Activated T-cell treated with anti-CD3 and anti-CD28 coated beads, Interleukin-2, amount 50 U/mL, for 4 hours (primary cell): ENCODE measurements at regions not wholly inside any gene's neighbourhood (a gene's known extent, or its start where the extent isn't known, plus 50 kb on each side); places are given as distances from the start of the nearest gene placed in this dataset.

Experiments used
- ATAC-seq, 2 donors: fragments of 200-7000 bp; cut with Tn5 transposase; one replicate each; pipeline ENCODE4 v1.10.0; 2021
- DNase-seq: peaks from one replicate; pipeline ENCODE4 v3.0.0-alpha.2; 2020
- H3K27me3 Mint-ChIP-seq: one replicate; pipeline ENCODE4 v1.8.0; 2021; ENCODE audit warnings: low read depth, mixed read lengths
- H3K36me3 Mint-ChIP-seq: one replicate; pipeline ENCODE4 v1.8.0; 2022; ENCODE audit warnings: mixed read lengths; ENCODE audit not compliant: insufficient read depth
- H3K4me1 Mint-ChIP-seq: one replicate; pipeline ENCODE4 v1.8.0; 2021; ENCODE audit warnings: low read depth, mixed read lengths
- H3K4me3 Mint-ChIP-seq: one replicate; pipeline ENCODE4 v1.8.0; 2021; ENCODE audit warnings: mild to moderate bottlenecking, moderate library complexity, mixed read lengths
- H3K9me3 Mint-ChIP-seq: one replicate; pipeline ENCODE4 v1.8.0; 2021; ENCODE audit warnings: mixed read lengths

DNA sequence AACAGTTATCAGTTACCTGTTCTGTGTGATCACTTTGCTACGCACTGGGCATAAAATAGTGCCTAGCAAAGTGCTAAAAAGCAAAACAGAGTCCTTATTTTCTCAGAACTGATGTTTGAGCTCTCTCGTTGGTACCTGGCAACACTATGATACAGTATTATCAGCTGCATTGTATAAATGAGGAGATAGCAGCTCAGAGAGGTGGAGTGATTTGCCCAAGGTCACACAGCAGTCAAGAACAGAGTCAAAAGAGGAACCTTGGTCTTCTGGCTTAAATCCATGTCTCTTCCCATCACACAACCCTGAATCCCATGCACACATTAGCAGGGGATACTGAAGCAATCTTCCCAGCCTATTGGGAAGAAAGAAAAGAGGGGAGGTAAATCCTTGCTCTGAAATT is 580.5 kb downstream of the SOX6 start:
- Mint-ChIP-seq H3K4me1 (no peaks in the 10 kb centered on the region), H3K4me3 (no peak overlapping the region), H3K27me3 (peaks cover 6% of the 10 kb centered on the region), H3K9me3 (no peaks in the 10 kb centered on the region), H3K36me3 (no peaks in the 10 kb centered on the region)
- DNase-seq (no peak), ATAC-seq (no peak)

DNA sequence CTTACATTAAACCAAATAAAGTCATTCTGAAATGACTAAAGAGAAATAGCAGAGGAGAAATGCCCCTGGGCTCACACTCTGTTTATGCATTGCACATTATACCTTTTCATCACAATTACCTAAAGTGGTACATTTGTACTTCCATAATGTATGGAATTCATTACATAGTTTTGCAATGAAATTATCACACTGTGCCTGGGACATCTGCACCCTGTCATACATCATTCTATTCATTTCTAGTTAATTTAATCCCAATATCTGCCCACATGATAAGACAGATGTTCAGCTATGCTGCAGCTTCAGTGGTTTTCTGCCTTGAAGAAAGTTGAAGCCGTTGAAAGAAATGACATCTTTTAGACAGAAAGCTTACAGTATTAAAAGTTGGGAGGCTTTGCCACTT is 580.0 kb downstream of the SOX6 start:
- H3K9me3 Mint-ChIP-seq, result no peaks in the 10 kb centered on the region
- DNase-seq (no peak), ATAC-seq (no peak)
- H3K4me3 Mint-ChIP-seq, result no peak overlapping the region
- no peaks in the 10 kb centered on the region for H3K36me3 Mint-ChIP-seq
- no peaks in the 10 kb centered on the region for H3K4me1 Mint-ChIP-seq
- peaks cover 5% of the 10 kb centered on the region for H3K27me3 Mint-ChIP-seq

DNA sequence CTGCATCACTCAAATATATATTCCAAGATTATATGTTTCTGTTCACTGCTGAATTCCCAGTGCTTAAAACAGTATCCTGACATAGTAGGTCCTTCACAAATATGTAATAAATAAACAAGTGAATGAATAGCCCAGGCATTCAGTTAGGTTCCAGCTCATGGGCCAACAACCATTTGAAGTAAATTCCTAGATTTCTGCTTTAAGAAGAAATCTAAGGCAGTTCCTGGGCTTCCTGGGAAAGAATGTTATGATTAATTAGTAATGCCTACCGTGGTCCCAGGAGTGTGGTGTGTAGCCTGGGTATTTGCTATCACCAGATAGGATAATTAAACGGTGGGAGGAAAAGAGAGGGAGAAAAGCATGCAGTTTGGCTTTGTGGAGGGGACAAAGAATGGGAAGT is 576.8 kb downstream of the SOX6 start:
- no peak for DNase-seq
- Mint-ChIP-seq H3K9me3 (no peaks in the 10 kb centered on the region), H3K4me3 (no peak overlapping the region), H3K27me3 (peaks cover 3% of the 10 kb centered on the region), H3K36me3 (no peaks in the 10 kb centered on the region), H3K4me1 (no peaks in the 10 kb centered on the region)
- no peak for ATAC-seq

DNA sequence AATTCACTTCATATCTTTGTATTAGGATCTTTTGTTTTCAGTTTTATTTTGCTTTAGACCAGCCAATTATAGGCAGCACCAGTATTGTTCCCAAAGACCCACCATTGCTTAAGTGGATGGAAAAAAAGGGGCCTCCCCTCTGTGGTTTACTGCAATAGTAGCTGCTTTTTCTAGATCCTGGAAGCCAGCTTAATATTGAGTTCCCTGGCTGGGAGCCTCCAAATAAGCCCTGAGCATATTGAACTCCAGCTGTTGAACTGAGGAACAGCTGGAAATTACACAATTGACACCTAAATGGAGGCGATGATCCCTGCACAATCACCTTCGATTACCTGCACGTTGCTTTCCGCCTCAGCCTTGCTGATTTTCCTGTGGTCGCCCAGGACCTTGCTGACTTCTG is 576.0 kb downstream of the SOX6 start:
- no peaks in the 10 kb centered on the region for H3K36me3 Mint-ChIP-seq
- no peak overlapping the region for H3K4me3 Mint-ChIP-seq
- H3K27me3 Mint-ChIP-seq, result no peaks in the 10 kb centered on the region
- ATAC-seq (no peak), DNase-seq (no peak)
- H3K9me3 Mint-ChIP-seq, result no peaks in the 10 kb centered on the region
- H3K4me1 Mint-ChIP-seq, result no peaks in the 10 kb centered on the region

DNA sequence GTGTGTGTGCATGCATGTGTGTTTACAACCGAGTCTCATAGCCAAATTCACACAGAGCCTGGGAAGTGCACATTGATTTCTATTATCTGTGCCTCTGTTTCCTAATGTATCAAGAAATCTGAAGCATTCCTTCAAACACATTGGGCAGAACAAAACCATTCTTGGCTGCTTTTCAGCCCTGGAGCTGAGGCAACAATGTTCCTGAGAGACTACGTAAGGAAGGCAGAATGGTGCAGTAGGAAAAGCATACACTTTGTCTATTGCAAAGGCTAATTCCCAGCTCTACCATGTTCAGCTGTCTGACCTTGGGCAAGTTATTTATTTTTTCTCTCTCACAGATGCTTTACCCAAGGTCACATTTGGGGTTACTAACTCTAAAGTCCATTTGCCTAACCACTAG is 575.5 kb downstream of the SOX6 start:
- DNase-seq (no peak), ATAC-seq (no peak)
- no peak overlapping the region for H3K4me3 Mint-ChIP-seq
- no peaks in the 10 kb centered on the region for H3K9me3 Mint-ChIP-seq
- no peaks in the 10 kb centered on the region for H3K36me3 Mint-ChIP-seq
- H3K4me1 Mint-ChIP-seq, result no peaks in the 10 kb centered on the region
- H3K27me3 Mint-ChIP-seq, result no peaks in the 10 kb centered on the region

DNA sequence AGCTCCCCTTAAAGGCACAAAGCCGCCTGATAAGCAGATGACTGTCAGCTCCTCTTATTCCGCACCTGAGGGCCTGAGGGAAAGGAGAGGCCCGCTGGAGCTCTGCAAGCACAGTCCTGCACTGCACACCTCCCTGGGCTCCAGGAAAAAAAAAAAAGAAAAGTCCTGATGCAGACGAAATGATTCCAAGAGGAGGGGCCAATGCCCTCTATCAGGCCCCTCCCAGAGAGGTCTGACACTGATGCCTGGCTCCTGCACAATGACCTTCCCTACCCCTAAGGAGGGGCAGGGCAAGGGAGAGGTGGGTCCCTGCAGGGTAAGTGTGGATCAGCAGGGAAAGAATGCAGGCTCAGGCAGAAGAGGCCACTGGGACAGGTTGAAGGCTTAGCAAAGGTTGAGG is 572.7 kb downstream of the SOX6 start:
- Mint-ChIP-seq H3K4me1 (no peaks in the 10 kb centered on the region), H3K9me3 (no peaks in the 10 kb centered on the region), H3K27me3 (no peaks in the 10 kb centered on the region), H3K4me3 (no peak overlapping the region), H3K36me3 (no peaks in the 10 kb centered on the region)
- no peak for ATAC-seq
- no peak for DNase-seq

DNA sequence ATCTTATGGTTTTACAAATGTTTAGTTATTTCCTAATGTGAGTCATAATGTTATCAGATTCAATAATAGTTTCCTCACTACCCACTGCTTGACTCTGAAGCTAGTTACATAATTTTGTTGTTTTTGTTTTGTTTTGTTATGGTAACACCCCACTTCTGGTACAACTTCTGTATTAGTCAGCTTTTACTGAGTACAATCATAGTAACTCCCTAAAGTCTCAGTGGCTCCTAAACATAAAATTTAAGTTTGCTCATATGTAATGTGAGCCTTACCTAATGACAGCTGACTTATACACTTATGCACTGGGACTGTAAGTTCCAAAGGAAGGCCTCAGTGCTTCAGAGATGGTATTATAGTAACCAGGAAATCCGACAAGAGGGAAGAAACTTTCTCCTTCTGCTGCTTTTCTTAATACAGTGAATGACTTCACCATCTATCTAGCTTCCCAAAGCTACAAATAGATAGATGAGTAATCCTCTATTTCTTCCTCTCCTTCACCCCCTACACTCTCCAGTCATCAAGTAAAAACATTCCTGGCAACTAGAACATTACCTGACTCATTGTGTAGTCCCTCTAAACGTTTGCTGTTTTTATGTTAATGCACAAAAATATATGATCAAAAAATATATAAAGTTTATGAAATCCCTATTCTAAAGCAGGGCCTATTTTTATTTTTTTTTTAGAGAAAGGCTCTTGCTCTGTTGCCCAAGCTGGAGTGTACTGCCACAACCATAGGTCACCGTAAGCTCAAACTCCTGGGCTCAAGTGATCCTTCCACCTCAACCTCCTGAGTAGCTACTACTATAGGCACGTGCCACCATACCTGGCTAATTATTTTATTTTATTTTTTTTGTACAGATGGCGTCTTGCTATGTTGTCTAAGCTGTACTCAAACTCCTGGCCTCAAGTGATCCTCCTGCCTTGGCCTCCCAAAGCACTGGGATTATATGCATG is 563.0 kb downstream of the SOX6 start:
- Mint-ChIP-seq H3K9me3 (peaks cover 24% of the 10 kb centered on the region), H3K36me3 (no peaks in the 10 kb centered on the region), H3K27me3 (no peaks in the 10 kb centered on the region), H3K4me3 (no peak overlapping the region), H3K4me1 (no peaks in the 10 kb centered on the region)
- ATAC-seq (no peak), DNase-seq (no peak)

DNA sequence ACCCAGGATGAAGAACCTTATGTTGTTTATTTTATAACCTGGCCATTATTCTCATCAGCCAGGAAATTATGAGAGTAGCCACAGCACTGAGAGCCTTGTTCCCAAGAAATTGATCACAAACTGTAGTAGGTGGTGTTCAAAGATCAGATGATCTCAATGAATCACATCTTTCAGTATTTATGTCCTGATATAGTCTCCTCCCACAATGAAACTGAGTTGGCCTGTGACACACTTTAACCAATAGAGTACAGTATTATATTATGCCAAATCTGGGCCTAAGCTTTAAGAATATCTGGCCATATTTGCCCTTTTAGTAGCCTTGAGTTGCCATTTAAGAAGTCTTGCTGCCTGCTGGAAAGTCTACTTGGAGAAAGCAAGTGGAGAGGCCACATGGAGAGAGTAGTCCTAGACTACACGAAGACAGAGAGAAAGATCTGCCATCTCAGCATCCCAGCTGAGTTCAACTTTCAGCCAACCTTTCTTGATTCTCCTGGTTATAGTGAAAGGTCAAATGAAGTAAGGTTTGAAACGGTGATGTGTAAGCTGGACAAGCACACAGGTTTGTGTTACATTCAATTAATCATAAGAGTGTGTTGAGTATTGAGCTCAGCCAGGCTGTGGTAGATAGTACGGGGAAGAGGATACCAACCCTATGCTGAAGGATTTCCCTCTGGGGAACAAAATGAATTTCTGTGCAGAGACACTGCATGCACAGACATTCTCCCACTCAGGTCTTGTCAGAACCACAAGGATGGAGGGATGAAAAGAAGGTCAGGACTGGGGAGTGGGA is 561.8 kb downstream of the SOX6 start:
- Mint-ChIP-seq H3K9me3 (peaks cover 24% of the 10 kb centered on the region), H3K36me3 (no peaks in the 10 kb centered on the region), H3K4me3 (no peak overlapping the region), H3K27me3 (no peaks in the 10 kb centered on the region), H3K4me1 (no peaks in the 10 kb centered on the region)
- DNase-seq, result no peak
- no peak for ATAC-seq

DNA sequence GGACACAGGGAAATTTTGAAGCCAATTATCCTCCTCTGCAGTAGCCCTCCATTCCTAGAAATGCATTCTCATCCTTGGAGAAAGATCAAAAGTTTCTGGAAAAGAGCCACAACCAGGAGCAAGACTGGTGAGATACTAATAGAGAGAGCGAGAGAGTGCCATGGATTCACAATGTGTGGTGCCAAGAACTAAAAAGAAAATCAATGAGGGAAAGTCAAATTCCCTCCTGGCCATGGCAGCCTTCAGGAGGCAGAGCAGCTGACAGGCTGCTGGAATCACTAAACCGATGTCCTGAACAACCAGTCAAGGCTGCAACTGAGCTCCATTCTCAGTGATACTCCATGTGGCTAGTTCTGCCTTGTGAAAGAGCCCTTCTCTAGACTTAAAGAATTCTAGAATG is 561.0 kb downstream of the SOX6 start:
- Mint-ChIP-seq H3K4me1 (no peaks in the 10 kb centered on the region), H3K9me3 (peaks cover 24% of the 10 kb centered on the region), H3K27me3 (no peaks in the 10 kb centered on the region), H3K4me3 (no peak overlapping the region), H3K36me3 (no peaks in the 10 kb centered on the region)
- DNase-seq (no peak), ATAC-seq (no peak)

DNA sequence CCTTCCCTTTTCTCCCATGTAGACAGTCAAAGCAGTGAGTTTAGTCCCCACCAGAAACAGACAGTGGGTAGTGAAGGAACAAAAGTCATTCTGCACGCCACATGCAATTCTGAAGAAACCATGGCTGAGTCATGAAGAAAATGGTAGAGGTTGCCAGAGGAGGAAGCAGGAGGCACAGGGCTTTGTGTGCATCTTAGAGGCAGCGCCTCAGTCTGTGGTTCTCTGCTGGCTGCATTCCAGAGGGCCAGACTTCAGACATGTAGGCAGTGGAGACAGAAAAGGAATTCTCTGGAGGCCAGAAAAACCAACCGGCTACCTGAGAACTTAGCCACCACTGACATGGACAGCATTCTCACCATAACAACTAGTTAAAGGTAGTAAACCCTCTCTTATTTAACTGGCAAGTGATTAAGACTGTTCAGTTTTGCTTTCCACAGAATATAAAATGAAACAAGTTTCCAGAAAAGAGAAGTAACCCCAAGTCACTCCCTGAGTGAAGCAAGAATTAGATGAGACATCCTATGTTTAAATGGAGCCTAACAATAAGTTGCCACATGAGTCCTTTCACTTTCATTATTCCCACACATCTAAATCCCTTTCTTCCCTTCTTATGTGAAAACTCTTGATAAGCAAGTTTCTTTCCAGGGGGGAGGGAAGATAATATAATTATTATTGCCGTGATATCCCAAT is 556.1 kb downstream of the SOX6 start:
- H3K4me3 Mint-ChIP-seq, result no peak overlapping the region
- no peaks in the 10 kb centered on the region for H3K27me3 Mint-ChIP-seq
- no peak for DNase-seq
- H3K9me3 Mint-ChIP-seq, result no peaks in the 10 kb centered on the region
- peak; percentile 53 to 59 for ATAC-seq
- no peaks in the 10 kb centered on the region for H3K4me1 Mint-ChIP-seq
- H3K36me3 Mint-ChIP-seq, result no peaks in the 10 kb centered on the region

DNA sequence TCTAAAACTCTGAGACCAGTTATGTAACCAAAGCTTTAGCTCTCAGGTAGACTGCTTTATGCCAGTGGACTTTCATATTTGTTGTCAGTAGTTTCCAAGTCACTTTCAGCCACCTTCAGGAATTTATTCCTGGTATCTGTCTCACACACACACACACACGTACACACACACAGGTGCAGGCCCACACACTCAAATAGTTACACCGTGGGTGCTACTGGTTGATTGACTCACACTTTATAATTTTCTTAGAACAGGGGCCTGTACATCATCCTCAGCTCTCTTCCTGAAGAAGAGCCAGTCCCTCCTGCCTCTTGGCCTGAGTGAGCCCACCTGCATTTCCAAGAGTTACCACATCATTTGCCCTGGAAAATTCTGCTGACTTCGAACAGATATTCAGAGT is 555.2 kb downstream of the SOX6 start:
- Mint-ChIP-seq H3K4me1 (no peaks in the 10 kb centered on the region), H3K9me3 (no peaks in the 10 kb centered on the region), H3K36me3 (no peaks in the 10 kb centered on the region), H3K27me3 (no peaks in the 10 kb centered on the region), H3K4me3 (no peak overlapping the region)
- ATAC-seq, result no peak
- DNase-seq, result no peak

DNA sequence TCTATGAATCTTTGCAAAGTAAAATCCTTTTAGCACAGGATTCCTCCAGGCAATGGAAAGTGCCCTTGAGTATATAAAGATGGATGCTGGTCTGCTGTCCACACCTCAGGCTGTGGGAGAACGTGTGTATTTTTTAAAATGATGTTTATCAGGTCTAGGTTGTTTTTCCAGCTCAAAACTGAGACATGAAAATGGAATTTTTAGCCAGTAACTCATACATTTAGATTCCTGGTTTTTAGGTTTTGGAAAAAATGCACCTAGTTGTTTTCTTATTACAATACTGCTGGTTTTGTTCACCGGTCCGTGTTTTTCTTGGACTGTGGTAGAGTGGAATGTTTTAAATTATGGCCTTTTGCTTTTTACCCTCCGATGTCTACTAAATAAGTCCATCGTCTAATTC is 554.7 kb downstream of the SOX6 start:
- no peak for ATAC-seq
- Mint-ChIP-seq H3K4me3 (no peak overlapping the region), H3K9me3 (no peaks in the 10 kb centered on the region), H3K27me3 (no peaks in the 10 kb centered on the region), H3K36me3 (no peaks in the 10 kb centered on the region), H3K4me1 (no peaks in the 10 kb centered on the region)
- DNase-seq, result no peak

DNA sequence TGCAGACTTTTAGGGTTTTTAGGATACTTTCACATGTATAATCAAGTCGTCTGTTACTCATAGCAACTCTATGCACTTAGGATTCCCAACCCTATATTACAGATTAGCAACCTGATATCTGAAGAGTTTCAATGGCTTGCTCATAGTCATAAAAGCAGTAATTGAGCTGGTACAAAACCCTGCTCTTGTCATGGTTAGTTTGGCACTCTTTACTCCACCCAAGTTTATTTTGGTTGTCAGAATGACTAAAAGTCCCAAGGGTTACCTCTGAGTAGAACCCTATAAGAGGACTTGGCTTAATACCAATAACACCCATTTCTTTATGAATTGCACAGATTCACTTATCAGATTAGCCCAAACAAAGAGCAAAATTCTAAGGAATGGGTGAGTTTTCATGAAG is 550.6 kb downstream of the SOX6 start:
- DNase-seq (no peak), ATAC-seq (no peak)
- Mint-ChIP-seq H3K4me3 (no peak overlapping the region), H3K36me3 (no peaks in the 10 kb centered on the region), H3K9me3 (no peaks in the 10 kb centered on the region), H3K27me3 (no peaks in the 10 kb centered on the region), H3K4me1 (no peaks in the 10 kb centered on the region)

DNA sequence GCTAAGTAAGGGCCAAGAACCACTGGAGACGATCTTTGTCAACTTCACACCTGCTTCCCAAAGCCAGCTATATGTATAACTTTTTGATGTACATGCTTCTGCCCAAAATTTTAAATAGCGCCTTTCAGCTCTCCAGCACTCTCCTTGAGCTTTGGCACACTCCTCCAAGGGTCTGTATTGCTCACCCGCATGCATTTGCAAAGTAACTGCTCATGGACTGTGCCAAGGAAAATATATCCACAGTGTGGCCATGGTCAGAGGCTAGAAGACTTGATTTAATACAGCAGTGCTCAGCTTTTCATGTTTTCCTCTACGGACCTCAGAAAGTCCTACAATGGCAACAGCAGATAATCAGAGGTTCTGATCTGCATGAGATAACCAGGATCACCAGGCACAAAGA is 550.1 kb downstream of the SOX6 start:
- no peaks in the 10 kb centered on the region for H3K27me3 Mint-ChIP-seq
- no peak for DNase-seq
- H3K4me1 Mint-ChIP-seq, result no peaks in the 10 kb centered on the region
- H3K4me3 Mint-ChIP-seq, result no peak overlapping the region
- H3K9me3 Mint-ChIP-seq, result no peaks in the 10 kb centered on the region
- no peaks in the 10 kb centered on the region for H3K36me3 Mint-ChIP-seq
- ATAC-seq, result no peak
